Astrocyte (in vitro differentiated cells and primary cell): ENCODE measurements at regions not wholly inside any gene's neighbourhood (a gene's known extent, or its start where the extent isn't known, plus 50 kb on each side); places are given as distances from the start of the nearest gene placed in this dataset.

Source experiments
- CTCF ChIP-seq: IDR thresholded peaks from 2 replicates; pipeline ENCODE4 v1.5.1; 2011; ENCODE audit warnings: low read depth, mild to moderate bottlenecking, inconsistent platforms, low read length, moderate library complexity; ENCODE audit not compliant: insufficient read depth
- EZH2 ChIP-seq: IDR thresholded peaks from 2 replicates; pipeline ENCODE4 v1.6.1; 2012; ENCODE audit warnings: mild to moderate bottlenecking, low read length, inconsistent platforms; ENCODE audit not compliant: insufficient read depth

GRCh38 chr2:221999717-222000116 is 299.1 kb downstream of the PAX3 start:
- TF ChIP-seq EZH2 (no peak), CTCF (no peak)
